Testis (tissue), 2 donors: ENCODE measurements at regions not wholly inside any gene's neighbourhood (a gene's known extent, or its start where the extent isn't known, plus 50 kb on each side); places are given as distances from the start of the nearest gene placed in this dataset.

ENCODE experiments used
- CTCF ChIP-seq, 3 experiments: fragments of 450-650 bp in 2 of 3; fragments of 200-600 bp in 1 of 3; sonication (generic) in 1 of 3; IDR thresholded peaks; one replicate each; pipeline ENCODE4 v1.5.1; 2016 to 2019; ENCODE audit warnings: antibody characterized with exemption in 3 of 3, mild to moderate bottlenecking in 2 of 3, moderate library complexity in 1 of 3
- POLR2A ChIP-seq: fragments of 450-650 bp; IDR thresholded peaks from one replicate; pipeline ENCODE4 v1.6.1; 2017; ENCODE audit warnings: antibody characterized with exemption, mild to moderate bottlenecking, moderate library complexity

- TF ChIP-seq CTCF (IDR thresholded peaks at IDR 0.05) (no peak), POLR2A (no peak)
These were observed 109.0 kb upstream of the DHX40 start for GRCh38 chr17:59456428-59456827.
